Neural cell (in vitro differentiated cells): ENCODE measurements at regions not wholly inside any gene's neighbourhood (a gene's known extent, or its start where the extent isn't known, plus 50 kb on each side); places are given as distances from the start of the nearest gene placed in this dataset.

Source experiments
- H2AFZ ChIP-seq: fragments of 200-600, 300-800 bp; sonication (generic), shearing (Covaris generic); 2 replicates; pipeline ENCODE4 v1.6.0; 2014; ENCODE audit warnings: low read depth, mild to moderate bottlenecking, antibody characterized with exemption, low read length, moderate library complexity
- H3F3A ChIP-seq: fragments of 200-600 bp; shearing (Covaris generic); 2 replicates; pipeline ENCODE4 v1.6.1; 2016; ENCODE audit warnings: mild to moderate bottlenecking, moderate library complexity, mixed read lengths, antibody characterized with exemption, low read length; ENCODE audit not compliant: insufficient read depth, poor library complexity, severe bottlenecking
- H3K27ac ChIP-seq: fragments of 200-600, 300-800 bp; sonication (generic), shearing (Covaris generic); 2 replicates; pipeline ENCODE4 v1.5.1; 2014; ENCODE audit warnings: mild to moderate bottlenecking, low read length, moderate library complexity
- H3K27me3 ChIP-seq: fragments of 300-800, 200-600 bp; sonication (generic), shearing (Covaris generic); 2 replicates; pipeline ENCODE4 v1.6.0; 2014; ENCODE audit warnings: mild to moderate bottlenecking, low read depth, low read length, moderate library complexity; ENCODE audit not compliant: insufficient read depth
- H3K36me3 ChIP-seq: fragments of 300-800, 200-600 bp; sonication (generic), shearing (Covaris generic); 2 replicates; pipeline ENCODE4 v1.5.1; 2014; ENCODE audit warnings: mild to moderate bottlenecking, antibody characterized with exemption, low read length, moderate library complexity; ENCODE audit not compliant: insufficient read depth
- H3K4me2 ChIP-seq: fragments of 300-800, 200-600 bp; sonication (generic), shearing (Covaris generic); 2 replicates; pipeline ENCODE4 v1.6.0; 2014; ENCODE audit warnings: mild to moderate bottlenecking, low read length
- H3K4me3 ChIP-seq: fragments of 300-800, 200-600 bp; sonication (generic), shearing (Covaris generic); 2 replicates; pipeline ENCODE4 v1.5.1; 2014; ENCODE audit warnings: mild to moderate bottlenecking, low read length, moderate library complexity
- H3K79me2 ChIP-seq: fragments of 200-600 bp; shearing (Covaris generic); replicated peaks from 2 replicates; pipeline ENCODE4 v1.6.0; 2014; ENCODE audit warnings: mild to moderate bottlenecking, low read length, moderate library complexity; ENCODE audit not compliant: insufficient read depth
- H3K9ac ChIP-seq: fragments of 300-800, 200-600 bp; sonication (generic), shearing (Covaris generic); 2 replicates; pipeline ENCODE4 v1.6.1; 2016; ENCODE audit warnings: mild to moderate bottlenecking, low read length, mixed read lengths
- H3K9me2 ChIP-seq: fragments of 200-600 bp; shearing (Covaris generic); 2 replicates; pipeline ENCODE4 v1.6.1; 2016; ENCODE audit warnings: mild to moderate bottlenecking, low read length, mixed read lengths; ENCODE audit not compliant: insufficient read depth
- H3K9me3 ChIP-seq: fragments of 200-600, 300-800 bp; sonication (generic), shearing (Covaris generic); 2 replicates; pipeline ENCODE4 v1.6.1; 2016; ENCODE audit warnings: mild to moderate bottlenecking, mixed run types, low read length, moderate library complexity, mixed read lengths
- H4K20me1 ChIP-seq: fragments of 200-600 bp; shearing (Covaris generic); 2 replicates; pipeline ENCODE4 v1.6.1; 2016; ENCODE audit warnings: mild to moderate bottlenecking, mixed run types; ENCODE audit not compliant: insufficient read depth
- CTCF ChIP-seq: fragments of 450-650 bp; IDR thresholded peaks from 2 replicates; pipeline ENCODE4 v1.5.1; 2014; ENCODE audit warnings: antibody characterized with exemption, mild to moderate bottlenecking, moderate library complexity; ENCODE audit not compliant: poor library complexity, severe bottlenecking
- EP300 ChIP-seq: fragments of 450-650 bp; conservative IDR thresholded peaks from 2 replicates; pipeline ENCODE4 v1.6.1; 2014; ENCODE audit warnings: antibody characterized with exemption, mild to moderate bottlenecking, moderate library complexity; ENCODE audit not compliant: poor library complexity, severe bottlenecking
- EZH2 ChIP-seq: fragments of 200-600, 300-800 bp; shearing (Covaris generic), sonication (generic); IDR thresholded peaks from 2 replicates; pipeline ENCODE4 v1.6.1; 2014; ENCODE audit warnings: antibody characterized with exemption, low read length, borderline replicate concordance, mild to moderate bottlenecking; ENCODE audit not compliant: insufficient read depth, poor library complexity, severe bottlenecking
- MXI1 ChIP-seq: fragments of 450-650 bp; conservative IDR thresholded peaks from 2 replicates; pipeline ENCODE4 v1.6.1; 2014; ENCODE audit warnings: antibody characterized with exemption, mild to moderate bottlenecking; ENCODE audit not compliant: poor library complexity, severe bottlenecking
- POLR2AphosphoS5 ChIP-seq: IDR thresholded peaks from 2 replicates; pipeline ENCODE4 v1.6.1; 2012
- RAD21 ChIP-seq: fragments of 450-650 bp; conservative IDR thresholded peaks from 2 replicates; pipeline ENCODE4 v1.6.1; 2014; ENCODE audit warnings: antibody characterized with exemption, mild to moderate bottlenecking, moderate library complexity
- SMC3 ChIP-seq: fragments of 450-650 bp; conservative IDR thresholded peaks from 2 replicates; pipeline ENCODE4 v1.6.1; 2014; ENCODE audit warnings: antibody characterized with exemption, mild to moderate bottlenecking, moderate library complexity; ENCODE audit not compliant: poor library complexity
- TAF1 ChIP-seq: IDR thresholded peaks from 2 replicates; pipeline ENCODE4 v1.6.1; 2012; ENCODE audit warnings: low read depth
- TF ChIP-seq, protein P1 (sequence below): IDR thresholded peaks from 2 replicates; pipeline ENCODE4 v1.6.1; 2012; ENCODE audit warnings: borderline replicate concordance

DNA sequence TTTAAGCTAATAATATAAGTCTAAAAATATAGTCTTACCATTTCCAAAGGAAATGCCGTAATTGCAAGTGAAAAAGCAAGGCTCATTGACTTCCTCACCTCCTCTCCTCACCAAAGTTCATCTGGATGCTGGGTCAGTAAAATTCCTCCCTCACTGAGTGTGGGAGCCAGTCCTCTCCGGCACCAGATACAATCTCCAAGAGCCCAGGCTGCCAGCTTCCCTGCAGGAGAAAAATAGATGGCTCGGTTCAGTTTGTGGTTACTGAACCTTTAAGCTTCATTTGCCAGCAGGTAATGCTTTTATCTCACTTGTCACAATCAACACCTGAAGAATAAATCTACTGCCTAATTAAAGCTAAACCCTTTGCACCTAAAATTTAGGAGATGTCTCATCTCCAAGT is 115.3 kb upstream of the VLDLR start:
- no peaks in the 10 kb centered on the region for H3K79me2 ChIP-seq
- no peak overlapping the region for H2AFZ ChIP-seq
- H3K4me2 ChIP-seq, result no peak overlapping the region
- H3K27ac ChIP-seq, result no peak overlapping the region
- H3K9ac ChIP-seq, result no peak overlapping the region
- H3F3A ChIP-seq, result no peaks in the 10 kb centered on the region
- no peak overlapping the region for H3K4me3 ChIP-seq
- no peaks in the 10 kb centered on the region for H3K9me3 ChIP-seq
- H3K9me2 ChIP-seq, result no peaks in the 10 kb centered on the region
- H3K27me3 ChIP-seq, result no peaks in the 10 kb centered on the region
- H3K36me3 ChIP-seq, result no peaks in the 10 kb centered on the region
- no peaks in the 10 kb centered on the region for H4K20me1 ChIP-seq
- no peak for TF ChIP-seq MXI1
- TF ChIP-seq RAD21, result no peak
- no peak for TF ChIP-seq EZH2

DNA sequence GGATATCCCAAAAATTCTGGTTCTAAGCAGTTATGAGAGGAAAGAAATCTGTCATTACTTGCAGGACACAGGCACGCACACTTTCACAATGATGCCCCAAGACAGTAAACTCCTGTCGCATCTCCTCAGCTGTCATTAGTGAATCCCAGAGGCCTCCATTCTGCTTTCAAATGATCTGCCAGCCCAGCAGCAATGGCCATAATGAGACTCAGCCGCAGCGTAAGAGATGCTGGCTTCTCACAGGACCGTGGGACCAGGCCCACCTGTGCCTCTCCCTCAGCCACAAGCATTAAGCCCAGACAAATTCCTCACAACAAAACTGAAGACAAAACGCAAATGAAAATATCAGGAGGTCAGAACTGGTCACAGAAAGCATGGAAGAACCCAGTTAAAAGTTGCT is 98.0 kb upstream of the VLDLR start:
- Histone ChIP-seq H3K27ac (no peak overlapping the region), H3K4me2 (no peak overlapping the region), H3K36me3 (no peaks in the 10 kb centered on the region), H4K20me1 (no peaks in the 10 kb centered on the region), H3K9me2 (no peaks in the 10 kb centered on the region), H3K9me3 (no peaks in the 10 kb centered on the region), H3F3A (no peaks in the 10 kb centered on the region), H3K27me3 (no peaks in the 10 kb centered on the region), H2AFZ (no peak overlapping the region), H3K9ac (no peak overlapping the region), H3K79me2 (no peaks in the 10 kb centered on the region), H3K4me3 (no peak overlapping the region)
- TF ChIP-seq RAD21, result no peak

GRCh38 chr9:2524601-2525000 is 97.0 kb upstream of the VLDLR start:
- H3K9me3 ChIP-seq, result no peaks in the 10 kb centered on the region
- H3K79me2 ChIP-seq, result no peaks in the 10 kb centered on the region
- TF ChIP-seq EP300, result no peak
- TF ChIP-seq RAD21, result no peak
- TF ChIP-seq, protein P1, sequence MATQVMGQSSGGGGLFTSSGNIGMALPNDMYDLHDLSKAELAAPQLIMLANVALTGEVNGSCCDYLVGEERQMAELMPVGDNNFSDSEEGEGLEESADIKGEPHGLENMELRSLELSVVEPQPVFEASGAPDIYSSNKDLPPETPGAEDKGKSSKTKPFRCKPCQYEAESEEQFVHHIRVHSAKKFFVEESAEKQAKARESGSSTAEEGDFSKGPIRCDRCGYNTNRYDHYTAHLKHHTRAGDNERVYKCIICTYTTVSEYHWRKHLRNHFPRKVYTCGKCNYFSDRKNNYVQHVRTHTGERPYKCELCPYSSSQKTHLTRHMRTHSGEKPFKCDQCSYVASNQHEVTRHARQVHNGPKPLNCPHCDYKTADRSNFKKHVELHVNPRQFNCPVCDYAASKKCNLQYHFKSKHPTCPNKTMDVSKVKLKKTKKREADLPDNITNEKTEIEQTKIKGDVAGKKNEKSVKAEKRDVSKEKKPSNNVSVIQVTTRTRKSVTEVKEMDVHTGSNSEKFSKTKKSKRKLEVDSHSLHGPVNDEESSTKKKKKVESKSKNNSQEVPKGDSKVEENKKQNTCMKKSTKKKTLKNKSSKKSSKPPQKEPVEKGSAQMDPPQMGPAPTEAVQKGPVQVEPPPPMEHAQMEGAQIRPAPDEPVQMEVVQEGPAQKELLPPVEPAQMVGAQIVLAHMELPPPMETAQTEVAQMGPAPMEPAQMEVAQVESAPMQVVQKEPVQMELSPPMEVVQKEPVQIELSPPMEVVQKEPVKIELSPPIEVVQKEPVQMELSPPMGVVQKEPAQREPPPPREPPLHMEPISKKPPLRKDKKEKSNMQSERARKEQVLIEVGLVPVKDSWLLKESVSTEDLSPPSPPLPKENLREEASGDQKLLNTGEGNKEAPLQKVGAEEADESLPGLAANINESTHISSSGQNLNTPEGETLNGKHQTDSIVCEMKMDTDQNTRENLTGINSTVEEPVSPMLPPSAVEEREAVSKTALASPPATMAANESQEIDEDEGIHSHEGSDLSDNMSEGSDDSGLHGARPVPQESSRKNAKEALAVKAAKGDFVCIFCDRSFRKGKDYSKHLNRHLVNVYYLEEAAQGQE, result no peak
- TF ChIP-seq TAF1, result no peak
- no peak for TF ChIP-seq SMC3
- no peak for TF ChIP-seq MXI1
- TF ChIP-seq EZH2, result no peak
- no peak for TF ChIP-seq CTCF
- TF ChIP-seq POLR2AphosphoS5, result no peak
- no peaks in the 10 kb centered on the region for H3K9me2 ChIP-seq
- no peak overlapping the region for H3K4me2 ChIP-seq
- no peak overlapping the region for H2AFZ ChIP-seq
- no peak overlapping the region for H3K9ac ChIP-seq
- H4K20me1 ChIP-seq, result no peaks in the 10 kb centered on the region
- H3F3A ChIP-seq, result no peaks in the 10 kb centered on the region
- no peak overlapping the region for H3K27ac ChIP-seq
- no peaks in the 10 kb centered on the region for H3K36me3 ChIP-seq
- no peak overlapping the region for H3K4me3 ChIP-seq
- no peaks in the 10 kb centered on the region for H3K27me3 ChIP-seq
